GM12878 (cell line): ENCODE measurements at regions not wholly inside any gene's neighbourhood (a gene's known extent, or its start where the extent isn't known, plus 50 kb on each side); places are given as distances from the start of the nearest gene placed in this dataset.

Experiments
- ATAC-seq: fragments of 200-7000 bp; cut with Tn5 transposase; 3 replicates; pipeline ENCODE4 v1.9.1; 2020; ENCODE audit warnings: mild to moderate bottlenecking, moderate library complexity
- BruUV-seq: library from RNA; stranded (reverse); fragments of 400-500 nt; replicated peaks from 2 replicates; lab custom pipeline; 2021; lab: Mats Ljungman, UMichigan
- CTCF ChIA-PET: fragments of 300-600 bp; sonication (Branson Sonifier 250); formaldehyde crosslinking; extraction: SDS; loops from one replicate; lab custom pipeline; 2021; ENCODE audit warnings: inconsistent platforms; lab: Yijun Ruan, JAX
- POLR2A ChIA-PET: fragments of 350-600 bp; formaldehyde crosslinking; extraction: SDS; loops from one replicate; lab custom pipeline; 2021; ENCODE audit warnings: inconsistent platforms; lab: Charles Lee
- RAD21 ChIA-PET: fragments of 300-600 bp; sonication (Branson Sonifier 250); formaldehyde crosslinking; loops from one replicate; lab custom pipeline; 2023; ENCODE audit warnings: antibody characterized with exemption; ENCODE audit not compliant: unreplicated experiment; lab: Charles Lee
- SMC1A ChIA-PET: fragments of 300-600 bp; sonication (Branson Sonifier 250); formaldehyde crosslinking; loops from one replicate; lab custom pipeline; 2023; ENCODE audit not compliant: unreplicated experiment, uncharacterized antibody; lab: Charles Lee
- DNase-seq: peaks from one replicate; pipeline ENCODE4 v3.0.0-alpha.2; 2011; ENCODE audit warnings: low read depth, low spot score
- FAIRE-seq: peaks from 3 replicates; lab custom pipeline; 2011; peaks lifted over from hg19 to GRCh38; lab: Jason Lieb, UNC
- H2AFZ ChIP-seq: 2 replicates; pipeline ENCODE4 v1.6.0; 2011; ENCODE audit warnings: low read depth, low read length, control low read depth; ENCODE audit not compliant: control insufficient read depth
- H3K27ac ChIP-seq: 2 replicates; pipeline ENCODE4 v1.5.1; 2011; ENCODE audit warnings: control low read depth; ENCODE audit not compliant: control insufficient read depth, insufficient read depth
- H3K27me3 ChIP-seq, 2 experiments: replicated peaks in 1 of 2; 2 replicates each; pipeline versions ENCODE4 v1.6.0 to v1.6.1; 2011; ENCODE audit warnings: low read length in 1 of 2; ENCODE audit not compliant: control insufficient read depth in 2 of 2, insufficient read depth in 2 of 2
- H3K36me3 ChIP-seq, 2 experiments: 2 replicates each; pipeline ENCODE4 v1.5.1; 2011; ENCODE audit warnings: low read length in 1 of 2; ENCODE audit not compliant: control insufficient read depth in 2 of 2, insufficient read depth in 2 of 2
- H3K4me1 ChIP-seq: 2 replicates; pipeline ENCODE4 v1.6.1; 2011; ENCODE audit warnings: mild to moderate bottlenecking, low read length, moderate library complexity, mixed read lengths; ENCODE audit not compliant: control insufficient read depth, insufficient read depth
- H3K4me2 ChIP-seq: 2 replicates; pipeline ENCODE4 v1.6.0; 2011; ENCODE audit warnings: control low read depth; ENCODE audit not compliant: control insufficient read depth, insufficient read depth
- H3K4me3 ChIP-seq: fragments of 200-600 bp; sonication (generic); 2 replicates; pipeline ENCODE4 v1.5.1; 2016
- H3K79me2 ChIP-seq: 2 replicates; pipeline ENCODE4 v1.6.0; 2011; ENCODE audit warnings: low read length; ENCODE audit not compliant: control insufficient read depth, insufficient read depth
- H3K9ac ChIP-seq: 2 replicates; pipeline ENCODE4 v1.8.0; 2011; ENCODE audit warnings: low read length, control low read depth, mixed read lengths; ENCODE audit not compliant: control insufficient read depth, insufficient read depth
- H3K9me3 ChIP-seq: replicated peaks from 3 replicates; pipeline ENCODE4 v1.5.1; 2011; ENCODE audit warnings: mild to moderate bottlenecking, low read length; ENCODE audit not compliant: control insufficient read depth, insufficient read depth
- H4K20me1 ChIP-seq: 2 replicates; pipeline ENCODE4 v1.6.0; 2011; ENCODE audit not compliant: control insufficient read depth, insufficient read depth
- EP300 ChIP-seq, 2 experiments: fragments of 150-350 bp in 1 of 2; IDR thresholded peaks; 2 replicates each; pipeline ENCODE4 v1.6.1; 2011 to 2012; ENCODE audit warnings: low read depth in 2 of 2, low read length in 2 of 2, borderline replicate concordance in 1 of 2, improper control_type of control experiment in 1 of 2, inconsistent platforms in 1 of 2; ENCODE audit not compliant: control insufficient read depth in 1 of 2
- ESRRA ChIP-seq: IDR thresholded peaks from 2 replicates; pipeline ENCODE4 v1.6.1; 2012; ENCODE audit warnings: mild to moderate bottlenecking, low read length, improper control_type of control experiment
- HDAC6 ChIP-seq: fragments of 200-600 bp; sonication (generic); IDR thresholded peaks from one replicate; pipeline ENCODE4 v1.8.0; 2017; ENCODE audit warnings: antibody characterized with exemption; ENCODE audit not compliant: unreplicated experiment
- KLF5 ChIP-seq: fragments of 450-650 bp; IDR thresholded peaks from 2 replicates; pipeline ENCODE4 v1.6.1; 2014; ENCODE audit warnings: mild to moderate bottlenecking; ENCODE audit not compliant: partially characterized antibody
- MEF2B ChIP-seq: fragments of 450-650 bp; IDR thresholded peaks from 2 replicates; pipeline ENCODE4 v1.6.1; 2018; ENCODE audit warnings: mild to moderate bottlenecking, moderate library complexity; ENCODE audit not compliant: partially characterized antibody, poor library complexity, severe bottlenecking
- MYB ChIP-seq: fragments of 150-350 bp; IDR thresholded peaks from 2 replicates; pipeline ENCODE4 v1.6.1; 2014; ENCODE audit warnings: mild to moderate bottlenecking, low read depth, low read length, borderline replicate concordance
- NR2F1 ChIP-seq: fragments of 450-650 bp; conservative IDR thresholded peaks from 2 replicates; pipeline ENCODE4 v1.6.1; 2017; ENCODE audit warnings: mild to moderate bottlenecking
- SKIL ChIP-seq: fragments of 450-650 bp; IDR thresholded peaks from 2 replicates; pipeline ENCODE4 v1.6.1; 2017; ENCODE audit warnings: mild to moderate bottlenecking, low read depth, inconsistent platforms; ENCODE audit not compliant: poor library complexity, severe bottlenecking
- TCF12 ChIP-seq: IDR thresholded peaks from 2 replicates; pipeline ENCODE4 v1.6.1; 2011; ENCODE audit warnings: low read depth, mild to moderate bottlenecking, low read length
- ZBED1 ChIP-seq: IDR thresholded peaks from 2 replicates; pipeline ENCODE4 v1.6.1; 2016; ENCODE audit warnings: borderline replicate concordance
- ZNF592 ChIP-seq: fragments of 450-650 bp; IDR thresholded peaks from 2 replicates; pipeline ENCODE4 v1.6.1; 2017; ENCODE audit warnings: mild to moderate bottlenecking, moderate library complexity
- WGBS: methylation state at CpG from one replicate; pipeline ENCODE4 v1.1.6; 2016; ENCODE audit warnings: low lambda C conversion rate; ENCODE audit not compliant: insufficient replicate concordance, insufficient coverage; ENCODE audit errors: missing lambda C conversion rate; 5-methylcytosine and 5-hydroxymethylcytosine counted together
- in situ Hi-C: fragments of 300-500 bp; cut with MboI; formaldehyde crosslinking; loops from 9 replicates; pipeline ENCODE4 v1.14.3; 2018; ENCODE audit warnings: mixed read lengths
- intact Hi-C: fragments of 100-400 bp; cut with micrococcal nuclease; formaldehyde crosslinking; loops from one replicate; pipeline ENCODE4 v1.14.2; 2022; ENCODE audit not compliant: unreplicated experiment

- DNase-seq (no peak), FAIRE-seq (no peak), ATAC-seq (no peak)
- Histone ChIP-seq H3K36me3 (no peaks in the 10 kb centered on the region), H3K27ac (no peak overlapping the region), H4K20me1 (no peaks in the 10 kb centered on the region), H3K9me3 (no peaks in the 10 kb centered on the region), H3K4me2 (no peak overlapping the region), H3K9ac (no peak overlapping the region), H3K27me3 (no peaks in the 10 kb centered on the region), H3K79me2 (no peaks in the 10 kb centered on the region), H2AFZ (no peak overlapping the region), H3K4me3 (no peak overlapping the region), H3K4me1 (no peaks in the 10 kb centered on the region)
- POLR2A ChIA-PET = no interaction called here
- RAD21 ChIA-PET = no interaction called here
- SMC1A ChIA-PET = no interaction called here
- no TSS peak for BruUV-seq
- TF ChIP-seq MEF2B (no peak), SKIL (no peak), EP300 (IDR thresholded peaks at IDR 0.05; ENCODE audit: borderline replicate concordance in 1 of 2, control insufficient read depth in 1 of 2, low read depth in 2 of 2, low read length in 2 of 2) (no peak), ZNF592 (no peak), KLF5 (no peak), NR2F1 (no peak), TCF12 (no peak), ESRRA (no peak), ZBED1 (no peak), HDAC6 (no peak), MYB (no peak)
- CTCF ChIA-PET = no interaction called here
- in situ Hi-C loops = no loop called here
- intact Hi-C loops = no loop called here
- WGBS = 29% methylated on average over 3 of the region's 3 CpGs
Observed at GRCh38 chr14:27127838-27128237, 530.0 kb upstream of the NOVA1 start.
